HEK293T (cell line): ENCODE measurements at regions not wholly inside any gene's neighbourhood (a gene's known extent, or its start where the extent isn't known, plus 50 kb on each side); places are given as distances from the start of the nearest gene placed in this dataset.

ENCODE experiments used
- CTCF ChIA-PET: fragments of 350-600 bp; formaldehyde crosslinking; extraction: SDS; loops from one replicate; lab custom pipeline; 2021; ENCODE audit warnings: antibody characterized with exemption, inconsistent platforms; lab: Yijun Ruan, JAX
- POLR2A ChIA-PET: fragments of 350-600 bp; formaldehyde crosslinking; extraction: SDS; loops from one replicate; lab custom pipeline; 2020; ENCODE audit warnings: antibody characterized with exemption, inconsistent platforms; lab: Yijun Ruan, JAX
- DNase-seq: peaks from one replicate; pipeline ENCODE4 v3.0.0; 2012; ENCODE audit warnings: mixed read lengths; ENCODE audit errors: extremely low spot score
- ARNT ChIP-seq: fragments of 450-650 bp; IDR thresholded peaks from 2 replicates; pipeline ENCODE4 v1.6.1; 2017; ENCODE audit warnings: mild to moderate bottlenecking
- BHLHE40 ChIP-seq: fragments of 450-650 bp; IDR thresholded peaks from 2 replicates; pipeline ENCODE4 v1.6.1; 2016; ENCODE audit warnings: mild to moderate bottlenecking, moderate library complexity, borderline replicate concordance
- CTBP1 ChIP-seq: fragments of 450-650 bp; IDR thresholded peaks from 2 replicates; pipeline ENCODE4 v1.6.1; 2016; ENCODE audit warnings: borderline replicate concordance
- ELF4 ChIP-seq: fragments of 450-650 bp; IDR thresholded peaks from 2 replicates; pipeline ENCODE4 v1.6.1; 2017; ENCODE audit warnings: antibody characterized with exemption
- FOXA1 ChIP-seq: fragments of 450-650 bp; IDR thresholded peaks from 2 replicates; pipeline ENCODE4 v1.6.1; 2016; ENCODE audit warnings: mild to moderate bottlenecking
- FOXK2 ChIP-seq: fragments of 450-650 bp; IDR thresholded peaks from 2 replicates; pipeline ENCODE4 v1.6.1; 2016; ENCODE audit warnings: mild to moderate bottlenecking
- FOXM1 ChIP-seq: fragments of 450-650 bp; IDR thresholded peaks from 2 replicates; pipeline ENCODE4 v1.6.1; 2017; ENCODE audit warnings: mild to moderate bottlenecking, borderline replicate concordance
- HDGF ChIP-seq: fragments of 450-650 bp; IDR thresholded peaks from 2 replicates; pipeline ENCODE4 v1.6.1; 2017; ENCODE audit warnings: antibody characterized with exemption, borderline replicate concordance
- L3MBTL2 ChIP-seq: fragments of 450-650 bp; conservative IDR thresholded peaks from 2 replicates; pipeline ENCODE4 v1.6.1; 2016; ENCODE audit warnings: mild to moderate bottlenecking
- LEF1 ChIP-seq: fragments of 450-650 bp; IDR thresholded peaks from 2 replicates; pipeline ENCODE4 v1.6.1; 2017; ENCODE audit warnings: mild to moderate bottlenecking, borderline replicate concordance
- NFRKB ChIP-seq: fragments of 450-650 bp; IDR thresholded peaks from 2 replicates; pipeline ENCODE4 v1.6.1; 2016; ENCODE audit warnings: mild to moderate bottlenecking, moderate library complexity
- PKNOX1 ChIP-seq: fragments of 450-650 bp; IDR thresholded peaks from 2 replicates; pipeline ENCODE4 v1.6.1; 2016
- SP1 ChIP-seq: fragments of 450-650 bp; IDR thresholded peaks from 2 replicates; pipeline ENCODE4 v1.6.1; 2017
- SUZ12 ChIP-seq: fragments of 450-650 bp; IDR thresholded peaks from 2 replicates; pipeline ENCODE4 v1.6.1; 2016; ENCODE audit warnings: mild to moderate bottlenecking
- TARDBP ChIP-seq: fragments of 450-650 bp; IDR thresholded peaks from 2 replicates; pipeline ENCODE4 v1.6.1; 2016
- ZNF384 ChIP-seq: fragments of 450-650 bp; IDR thresholded peaks from 2 replicates; pipeline ENCODE4 v1.6.1; 2016

- no peak for DNase-seq
- TF ChIP-seq FOXM1 (no peak), ELF4 (no peak), ARNT (no peak), FOXK2 (no peak), ZNF384 (no peak), SUZ12 (no peak), TARDBP (no peak), CTBP1 (no peak), PKNOX1 (no peak), SP1 (no peak), NFRKB (no peak)
- POLR2A ChIA-PET, result no interaction called here
- CTCF ChIA-PET, result interaction anchor here (0.8 kb wide), 1 partner anchor 60 kb away, joined by 5 read pairs; no protein-coding TSS in a partner anchor
Observed at GRCh38 chr20:52372169-52372568, 180.6 kb upstream of the ZFP64 start.

- DNase-seq, result no peak
- CTCF ChIA-PET, result no interaction called here
- TF ChIP-seq TARDBP (no peak), SUZ12 (no peak), CTBP1 (no peak), FOXK2 (no peak), ARNT (no peak), LEF1 (no peak), HDGF (no peak), ZNF384 (no peak), FOXM1 (no peak), FOXA1 (no peak), L3MBTL2 (no peak), BHLHE40 (no peak), ELF4 (no peak), PKNOX1 (no peak), NFRKB (no peak), SP1 (no peak)
- POLR2A ChIA-PET, result no interaction called here
Observed at GRCh38 chr20:52365688-52366087, 174.1 kb upstream of the ZFP64 start.

GRCh38 chr20:52364405-52364804, 172.8 kb upstream of the ZFP64 start:
- no peak for TF ChIP-seq NFRKB
- TF ChIP-seq ELF4, result no peak
- no peak for TF ChIP-seq FOXM1
- no peak for TF ChIP-seq ARNT
- no peak for TF ChIP-seq HDGF
- no peak for TF ChIP-seq ZNF384
- no peak for TF ChIP-seq BHLHE40
- no peak for TF ChIP-seq CTBP1
- TF ChIP-seq PKNOX1, result no peak
- no peak for TF ChIP-seq TARDBP
- no peak for TF ChIP-seq FOXA1
- TF ChIP-seq LEF1, result no peak
- TF ChIP-seq FOXK2, result no peak
- no peak for TF ChIP-seq L3MBTL2
- TF ChIP-seq SP1, result no peak
- no peak for TF ChIP-seq SUZ12
- no peak for DNase-seq
- POLR2A ChIA-PET, result no interaction called here
- CTCF ChIA-PET, result no interaction called here

- TF ChIP-seq SP1 (no peak), FOXM1 (no peak)
- POLR2A ChIA-PET, result no interaction called here
- DNase-seq, result no peak
- CTCF ChIA-PET, result no interaction called here
Observed at GRCh38 chr20:52361650-52362049, 170.1 kb upstream of the ZFP64 start.

- CTCF ChIA-PET, result interaction anchor here (0.6 kb wide), 1 partner anchor 72 kb away, joined by 3 read pairs; no protein-coding TSS in a partner anchor
- no peak for DNase-seq
- TF ChIP-seq FOXM1, result no peak
- no peak for TF ChIP-seq ELF4
- no peak for TF ChIP-seq FOXK2
- TF ChIP-seq NFRKB, result no peak
- TF ChIP-seq TARDBP, result no peak
- no peak for TF ChIP-seq BHLHE40
- TF ChIP-seq CTBP1, result no peak
- TF ChIP-seq SUZ12, result no peak
- TF ChIP-seq ARNT, result no peak
- TF ChIP-seq HDGF, result no peak
- TF ChIP-seq PKNOX1, result no peak
- no peak for TF ChIP-seq ZNF384
- no peak for TF ChIP-seq L3MBTL2
- TF ChIP-seq LEF1, result no peak
- no peak for TF ChIP-seq SP1
- POLR2A ChIA-PET, result no interaction called here
Observed at GRCh38 chr20:52349806-52350205, 158.2 kb upstream of the ZFP64 start.

- CTCF ChIA-PET, result no interaction called here
- POLR2A ChIA-PET, result no interaction called here
- TF ChIP-seq FOXM1 (no peak), ARNT (no peak), SUZ12 (no peak), HDGF (no peak), ELF4 (no peak), LEF1 (no peak), TARDBP (no peak), ZNF384 (no peak)
- no peak for DNase-seq
Observed at GRCh38 chr20:52348434-52348833, 156.9 kb upstream of the ZFP64 start.
